CD4-positive, alpha-beta T cell (primary cell): ENCODE measurements at regions not wholly inside any gene's neighbourhood (a gene's known extent, or its start where the extent isn't known, plus 50 kb on each side); places are given as distances from the start of the nearest gene placed in this dataset.
A peak's percentile ranks its signal among the peaks of the same experiment; 100 is the strongest.
"Not testable (repeated sequence)": the region's sequence is repeated elsewhere in the genome, so short reads cannot be mapped to it uniquely, and the experiment has no call there.

Source experiments
- ATAC-seq: fragments of 200-7000 bp; cut with Tn5 transposase; one replicate; pipeline ENCODE4 v1.10.0; 2022; ENCODE audit warnings: mild to moderate bottlenecking; ENCODE audit not compliant: poor library complexity
- CTCF ChIA-PET: fragments of 350-600 bp; sonication (Branson Sonifier 250); formaldehyde crosslinking; loops from one replicate; lab custom pipeline; 2021; ENCODE audit warnings: antibody characterized with exemption, inconsistent platforms; lab: Charles Lee
- POLR2A ChIA-PET: fragments of 350-600 bp; sonication (Branson Sonifier 250); formaldehyde crosslinking; loops from one replicate; lab custom pipeline; 2021; ENCODE audit warnings: antibody characterized with exemption, inconsistent platforms; lab: Charles Lee
- DNase-seq, 14 experiments: peaks; one replicate each; pipeline ENCODE4 v3.0.0-alpha.2; 2013 to 2020; ENCODE audit warnings: mixed read lengths in 2 of 14
- H3K27ac ChIP-seq, 2 donors: one replicate each; pipeline versions ENCODE4 v1.5.1 to v1.7.0; 2013; ENCODE audit warnings: low read length in 2 of 2, low read depth in 1 of 2, mild to moderate bottlenecking in 1 of 2
- H3K27me3 ChIP-seq, 2 experiments: 1 replicate in 1 of 2; 2 replicates in 1 of 2; pipeline versions ENCODE4 v1.6.1 to v1.7.0; 2013; ENCODE audit warnings: low read length in 2 of 2, control low read depth in 1 of 2, mild to moderate bottlenecking in 1 of 2, moderate library complexity in 1 of 2; ENCODE audit not compliant: insufficient read depth in 2 of 2, control insufficient read depth in 1 of 2
- H3K36me3 ChIP-seq: one replicate; pipeline ENCODE4 v1.6.1; 2013; ENCODE audit warnings: low read length, control low read depth; ENCODE audit not compliant: insufficient read depth
- H3K4me1 ChIP-seq: one replicate; pipeline ENCODE4 v1.6.1; 2013; ENCODE audit warnings: low read length, control low read depth; ENCODE audit not compliant: insufficient read depth
- H3K4me3 ChIP-seq: one replicate; pipeline ENCODE4 v1.5.1; 2013; ENCODE audit warnings: mild to moderate bottlenecking, low read length, moderate library complexity
- H3K9me3 ChIP-seq, 2 experiments: 1 replicate in 1 of 2; 2 replicates in 1 of 2; pipeline versions ENCODE4 v1.6.1 to v1.7.0; 2013; ENCODE audit warnings: low read length in 2 of 2, mild to moderate bottlenecking in 2 of 2, control low read depth in 1 of 2, moderate library complexity in 1 of 2; ENCODE audit not compliant: control insufficient read depth in 1 of 2, insufficient read depth in 1 of 2
- H3K27ac Mint-ChIP-seq: one replicate; pipeline ENCODE4 v1.8.0; 2020; ENCODE audit warnings: mixed read lengths
- H3K27me3 Mint-ChIP-seq: one replicate; pipeline ENCODE4 v1.8.0; 2021; ENCODE audit warnings: mixed read lengths
- H3K36me3 Mint-ChIP-seq: one replicate; pipeline ENCODE4 v1.8.0; 2021; ENCODE audit warnings: low read depth, mixed read lengths
- H3K4me1 Mint-ChIP-seq: one replicate; pipeline ENCODE4 v1.8.0; 2021; ENCODE audit warnings: low read depth, mixed read lengths
- H3K4me3 Mint-ChIP-seq: one replicate; pipeline ENCODE4 v1.8.0; 2020; ENCODE audit warnings: mild to moderate bottlenecking, mixed read lengths
- H3K9me3 Mint-ChIP-seq: one replicate; pipeline ENCODE4 v1.8.0; 2020; ENCODE audit warnings: mixed read lengths
- intact Hi-C, 2 experiments: fragments of 100-400 bp; cut with DNase I in 1 of 2; cut with micrococcal nuclease in 1 of 2; formaldehyde crosslinking; loops; one replicate each; pipeline versions ENCODE4 v1.15.1 to v1.9.0; 2023 to 2025; cut with DNase I, micrococcal nuclease
- TF ChIP-seq, protein P1 (sequence below): fragments of 200-600 bp; IDR thresholded peaks from one replicate; pipeline ENCODE4 v1.8.0; 2022; ENCODE audit warnings: antibody characterized with exemption, mild to moderate bottlenecking

DNA sequence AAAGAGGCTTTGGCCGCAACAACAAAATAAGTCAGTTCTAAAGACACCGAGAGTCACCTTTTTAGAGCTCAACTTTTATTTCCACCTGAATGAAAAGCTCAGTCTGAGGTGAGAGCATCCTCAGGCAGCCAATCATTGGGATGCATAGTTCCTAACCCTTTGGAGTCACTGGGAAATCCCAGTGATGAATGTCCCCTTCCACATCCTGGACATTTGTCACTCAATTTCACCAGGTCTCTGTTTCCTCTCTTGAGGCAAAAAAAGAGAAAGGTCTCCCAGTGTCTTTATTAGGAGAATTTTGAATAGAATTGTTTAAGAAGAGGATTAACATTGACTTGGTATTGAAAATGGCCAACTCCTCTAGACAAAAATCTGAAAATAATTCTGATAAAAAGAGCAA lies 137.5 kb upstream of the SPRED1 start:
- ATAC-seq (no peak), DNase-seq (no peak)
- Mint-ChIP-seq H3K4me1 (no peaks in the 10 kb centered on the region), H3K36me3 (no peaks in the 10 kb centered on the region), H3K27me3 (peaks cover 13% of the 10 kb centered on the region), H3K27ac (no peak overlapping the region), H3K9me3 (no peaks in the 10 kb centered on the region), H3K4me3 (no peak overlapping the region)
- Histone ChIP-seq H3K27ac (no peak overlapping the region), H3K9me3 (peaks cover 0 to 6% of the 10 kb centered on the region in 2 experiments), H3K36me3 (no peaks in the 10 kb centered on the region), H3K4me3 (no peak overlapping the region), H3K4me1 (no peaks in the 10 kb centered on the region), H3K27me3 (no peaks in the 10 kb centered on the region)
- TF ChIP-seq, protein P1, sequence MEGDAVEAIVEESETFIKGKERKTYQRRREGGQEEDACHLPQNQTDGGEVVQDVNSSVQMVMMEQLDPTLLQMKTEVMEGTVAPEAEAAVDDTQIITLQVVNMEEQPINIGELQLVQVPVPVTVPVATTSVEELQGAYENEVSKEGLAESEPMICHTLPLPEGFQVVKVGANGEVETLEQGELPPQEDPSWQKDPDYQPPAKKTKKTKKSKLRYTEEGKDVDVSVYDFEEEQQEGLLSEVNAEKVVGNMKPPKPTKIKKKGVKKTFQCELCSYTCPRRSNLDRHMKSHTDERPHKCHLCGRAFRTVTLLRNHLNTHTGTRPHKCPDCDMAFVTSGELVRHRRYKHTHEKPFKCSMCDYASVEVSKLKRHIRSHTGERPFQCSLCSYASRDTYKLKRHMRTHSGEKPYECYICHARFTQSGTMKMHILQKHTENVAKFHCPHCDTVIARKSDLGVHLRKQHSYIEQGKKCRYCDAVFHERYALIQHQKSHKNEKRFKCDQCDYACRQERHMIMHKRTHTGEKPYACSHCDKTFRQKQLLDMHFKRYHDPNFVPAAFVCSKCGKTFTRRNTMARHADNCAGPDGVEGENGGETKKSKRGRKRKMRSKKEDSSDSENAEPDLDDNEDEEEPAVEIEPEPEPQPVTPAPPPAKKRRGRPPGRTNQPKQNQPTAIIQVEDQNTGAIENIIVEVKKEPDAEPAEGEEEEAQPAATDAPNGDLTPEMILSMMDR: no peak
- ChIA-PET POLR2A (no interaction called here), CTCF (no interaction called here)
- intact Hi-C loops: no loop called here

DNA sequence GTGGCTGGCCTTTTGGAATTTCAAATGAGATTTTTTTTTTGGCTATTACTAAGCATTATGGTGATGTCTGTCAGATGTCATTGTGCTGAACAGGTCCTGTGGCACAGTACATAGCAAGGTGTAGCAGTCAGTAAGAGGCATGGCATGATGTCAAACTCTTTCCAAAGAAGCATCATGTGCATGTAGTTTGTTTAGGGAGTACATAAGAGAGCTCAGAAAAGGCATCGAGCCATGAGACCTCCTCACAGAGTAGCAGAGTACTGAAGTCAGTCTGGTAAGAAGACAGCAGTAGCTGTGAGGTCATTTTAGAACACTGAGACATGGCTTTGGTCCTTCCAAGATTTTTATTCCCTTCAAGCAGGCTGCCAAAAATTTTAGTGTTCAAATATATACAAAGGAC lies 134.9 kb upstream of the SPRED1 start:
- Mint-ChIP-seq H3K4me3 (no peak overlapping the region), H3K4me1 (no peaks in the 10 kb centered on the region), H3K36me3 (no peaks in the 10 kb centered on the region), H3K27me3 (peaks cover 22% of the 10 kb centered on the region), H3K9me3 (peaks cover 6% of the 10 kb centered on the region), H3K27ac (no peak overlapping the region)
- no peak for DNase-seq
- TF ChIP-seq, protein P1: no peak
- CTCF ChIA-PET: no interaction called here
- H3K9me3 ChIP-seq: peaks cover 0 to 6% of the 10 kb centered on the region in 2 experiments
- no peaks in the 10 kb centered on the region for H3K36me3 ChIP-seq
- POLR2A ChIA-PET: no interaction called here
- no peak for ATAC-seq
- no peaks in the 10 kb centered on the region for H3K27me3 ChIP-seq
- H3K27ac ChIP-seq: no peak overlapping the region
- H3K4me3 ChIP-seq: no peak overlapping the region
- intact Hi-C loops: no loop called here
- H3K4me1 ChIP-seq: no peaks in the 10 kb centered on the region

DNA sequence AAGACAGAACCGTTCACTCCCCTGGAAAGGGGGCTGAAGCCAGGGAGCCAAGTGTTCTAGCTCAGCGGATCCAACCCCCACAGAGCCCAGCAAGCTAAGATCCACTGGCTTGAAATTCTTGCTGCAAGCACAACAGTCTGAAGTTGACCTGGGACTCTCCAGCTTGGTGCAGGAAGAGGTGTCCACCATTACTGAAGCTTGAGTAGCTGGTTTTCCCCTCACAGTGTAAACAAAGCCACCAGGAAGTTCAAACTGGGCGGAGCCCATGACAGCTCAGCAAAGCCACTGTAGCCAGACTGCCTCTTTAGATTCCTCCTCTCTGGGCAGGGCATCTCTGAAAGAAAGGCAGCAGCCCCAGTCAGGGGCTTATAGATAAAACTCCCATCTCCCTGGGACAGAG lies 132.8 kb upstream of the SPRED1 start:
- H3K4me1 Mint-ChIP-seq, H3K4me3 ChIP-seq, H3K4me3 Mint-ChIP-seq, H3K27me3 ChIP-seq, H3K9me3 ChIP-seq, H3K27ac Mint-ChIP-seq, H3K4me1 ChIP-seq, H3K36me3 ChIP-seq, intact Hi-C loops, H3K9me3 Mint-ChIP-seq, H3K27ac ChIP-seq, CTCF ChIA-PET, POLR2A ChIA-PET, H3K36me3 Mint-ChIP-seq, ATAC-seq: not testable (repeated sequence)
- H3K27me3 Mint-ChIP-seq: peaks cover 18% of the 10 kb centered on the region
- peak in 3 of 14 experiments; percentile 13 to 28 (median 23) for DNase-seq

DNA sequence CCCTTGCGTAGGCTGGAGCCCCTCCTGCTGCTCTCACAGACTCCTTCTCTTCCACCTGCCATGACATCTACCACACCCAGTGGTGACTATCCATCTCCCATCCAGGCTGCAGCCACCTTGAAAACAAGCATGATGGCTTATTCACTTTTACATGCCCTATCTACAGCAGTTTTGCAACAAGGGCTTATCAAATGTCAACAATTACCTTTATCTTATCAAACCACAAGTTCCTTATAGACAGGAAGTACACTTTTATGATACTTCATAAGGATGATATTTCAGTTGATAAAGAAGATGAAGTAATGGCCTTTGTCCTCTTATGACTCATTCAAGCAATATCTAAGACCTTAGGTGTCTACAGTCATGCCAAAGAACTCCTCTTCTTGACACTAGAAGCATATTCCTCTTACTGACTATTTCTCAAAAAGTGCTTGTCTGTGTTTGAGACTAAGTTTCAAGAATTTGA lies 125.3 kb upstream of the SPRED1 start:
- H3K9me3 ChIP-seq: no peaks in the 10 kb centered on the region
- Mint-ChIP-seq H3K36me3 (no peaks in the 10 kb centered on the region), H3K4me3 (no peak overlapping the region), H3K27ac (no peak overlapping the region), H3K4me1 (peaks cover 6% of the 10 kb centered on the region), H3K27me3 (peaks cover 31% of the 10 kb centered on the region), H3K9me3 (peaks cover 2% of the 10 kb centered on the region)
- no peaks in the 10 kb centered on the region for H3K27me3 ChIP-seq
- no peaks in the 10 kb centered on the region for H3K36me3 ChIP-seq
- TF ChIP-seq, protein P1: no peak
- ChIA-PET CTCF (no interaction called here), POLR2A (no interaction called here)
- no peaks in the 10 kb centered on the region for H3K4me1 ChIP-seq
- intact Hi-C loops: no loop called here
- no peak overlapping the region for H3K27ac ChIP-seq
- DNase-seq (no peak), ATAC-seq (no peak)
- no peak overlapping the region for H3K4me3 ChIP-seq
